GM10847 (cell line): ENCODE measurements at regions not wholly inside any gene's neighbourhood (a gene's known extent, or its start where the extent isn't known, plus 50 kb on each side); places are given as distances from the start of the nearest gene placed in this dataset.

Experiments used
- POLR2A ChIP-seq: IDR thresholded peaks from 2 replicates; pipeline ENCODE4 v1.6.1; 2011; ENCODE audit not compliant: insufficient read length; ENCODE audit errors: extremely low read depth

DNA sequence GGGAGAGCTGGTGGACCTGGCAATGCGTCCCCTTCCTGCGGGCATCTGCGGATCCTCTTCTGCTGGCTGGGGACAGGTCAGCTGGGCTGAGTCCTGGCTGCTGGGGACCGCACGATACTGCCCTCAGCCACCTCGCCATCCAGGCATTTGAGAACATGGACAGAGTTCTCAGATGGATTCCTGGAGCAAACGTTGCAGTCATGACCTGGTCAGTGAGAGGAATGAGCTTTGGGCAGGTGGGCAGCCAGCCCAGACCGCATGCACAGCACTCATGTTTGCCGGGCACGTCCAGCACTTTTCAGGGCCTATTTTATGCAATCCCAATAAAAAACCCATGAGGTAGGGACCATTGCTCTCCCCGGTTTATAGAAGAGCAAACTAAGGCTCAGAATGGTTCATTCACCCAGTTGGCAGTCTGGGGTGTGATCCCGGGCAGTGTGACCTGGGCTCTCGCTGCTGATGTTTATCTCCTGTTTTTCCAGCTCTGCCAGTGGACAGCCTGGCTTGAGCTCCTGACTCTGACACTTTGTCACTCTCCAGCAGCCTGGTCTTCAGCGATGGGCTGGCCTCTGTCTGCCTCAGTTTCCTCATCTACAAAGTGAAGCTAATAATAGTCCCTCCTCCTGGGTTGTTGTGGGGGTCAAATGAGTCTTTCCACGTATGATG, 294.7 kb downstream of the IRF8 start:
- TF ChIP-seq POLR2A, result no peak

DNA sequence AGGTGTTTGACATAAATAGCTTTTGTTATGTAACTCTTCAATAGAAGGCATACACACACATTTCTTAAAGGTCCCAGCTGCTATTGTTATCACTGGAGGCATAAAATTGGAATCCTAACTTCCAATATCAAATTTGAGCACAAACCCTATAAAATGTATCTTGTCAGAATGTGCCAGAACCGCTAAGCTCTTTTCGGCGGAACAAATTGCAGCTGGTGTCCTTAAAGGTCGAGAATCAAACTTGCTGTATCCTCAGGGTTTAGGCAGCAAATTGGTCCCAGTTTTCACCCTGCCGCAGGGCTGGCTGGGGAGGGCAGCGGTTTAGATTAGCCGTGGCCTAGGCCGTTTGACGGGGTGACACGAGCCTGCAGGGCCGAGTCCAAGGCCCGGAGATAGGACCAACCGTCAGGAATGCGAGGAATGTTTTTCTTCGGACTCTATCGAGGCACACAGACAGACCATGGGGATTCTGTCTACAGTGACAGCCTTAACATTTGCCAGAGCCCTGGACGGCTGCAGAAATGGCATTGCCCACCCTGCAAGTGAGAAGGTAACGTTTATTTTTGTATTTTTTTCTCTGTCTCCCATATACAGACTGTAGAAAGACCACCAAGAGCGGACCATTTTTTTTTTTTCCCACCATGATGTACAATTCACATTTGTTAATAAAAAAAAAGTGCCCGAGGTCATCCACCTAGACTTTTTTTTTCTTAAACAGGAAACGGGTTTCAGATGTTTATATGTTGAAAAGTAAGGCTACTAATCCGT, 297.1 kb downstream of the IRF8 start:
- no peak for TF ChIP-seq POLR2A

GRCh38 chr16:86196687-86197391, 297.9 kb downstream of the IRF8 start:
- no peak for TF ChIP-seq POLR2A

GRCh38 chr16:86198206-86199118, 299.5 kb downstream of the IRF8 start:
- no peak for TF ChIP-seq POLR2A

DNA sequence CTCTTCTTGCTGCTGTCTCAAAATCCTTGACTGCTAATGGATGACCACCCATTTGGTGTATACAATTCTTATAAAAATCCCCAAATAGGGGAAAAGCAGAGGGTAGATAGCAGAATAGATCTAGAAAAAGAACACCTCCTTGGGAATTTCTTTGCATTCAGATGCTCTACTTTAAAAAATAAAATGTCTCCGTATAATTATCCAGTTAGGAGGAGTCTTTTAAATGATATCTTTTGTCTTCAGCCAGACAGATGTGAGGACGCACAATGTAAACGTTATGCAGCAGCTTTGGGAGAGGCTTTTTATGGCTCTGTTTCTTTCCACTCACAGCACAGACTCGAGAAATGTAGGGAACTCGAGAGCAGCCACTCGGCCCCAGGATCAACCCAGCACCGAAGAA, 300.2 kb downstream of the IRF8 start:
- no peak for TF ChIP-seq POLR2A

- no peak for TF ChIP-seq POLR2A
Observed at GRCh38 chr16:86199871-86200695, 301.1 kb downstream of the IRF8 start.

DNA sequence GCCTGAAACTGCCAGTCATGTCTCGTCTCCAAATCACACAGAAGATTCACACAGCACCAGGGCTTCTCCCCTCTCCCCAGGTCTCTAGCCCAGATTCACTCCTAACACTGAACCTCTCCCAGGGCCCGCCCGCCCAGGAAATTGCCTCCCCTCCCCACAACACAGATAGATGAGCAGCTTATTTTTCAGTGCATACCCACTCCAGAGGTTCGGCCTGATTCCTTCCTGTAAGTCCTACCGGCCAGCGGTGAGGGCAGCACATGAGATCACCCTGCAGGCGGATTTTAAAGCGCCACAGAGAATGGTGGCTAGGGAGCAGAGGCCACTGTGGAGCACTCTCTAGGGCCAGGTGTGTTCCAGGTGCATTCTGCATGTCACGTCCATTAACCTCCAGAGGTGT, 301.8 kb downstream of the IRF8 start:
- no peak for TF ChIP-seq POLR2A

DNA sequence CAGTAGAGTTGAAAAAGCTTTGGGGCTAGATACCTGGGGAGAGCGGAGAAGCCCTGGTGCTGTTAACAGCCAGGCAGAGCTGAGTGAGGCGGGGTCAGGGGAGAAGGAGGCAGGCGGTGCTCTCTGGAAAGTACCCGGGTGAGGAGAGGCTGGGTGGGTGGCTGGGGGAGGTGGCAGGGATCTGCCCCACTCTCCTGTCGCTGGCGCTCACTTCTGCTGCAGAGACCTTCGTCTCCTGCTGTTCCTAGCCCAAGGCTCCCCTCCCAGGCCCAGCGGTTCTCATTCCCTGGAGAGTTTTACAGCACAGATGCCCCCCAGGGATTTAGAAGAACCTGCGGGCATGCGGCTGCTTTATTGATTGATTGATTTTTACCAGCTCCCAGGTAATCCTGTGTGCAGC, 302.8 kb downstream of the IRF8 start:
- TF ChIP-seq POLR2A, result no peak

- no peak for TF ChIP-seq POLR2A
Observed at GRCh38 chr16:86202267-86202666, 303.3 kb downstream of the IRF8 start.

GRCh38 chr16:86202760-86203426, 303.9 kb downstream of the IRF8 start:
- no peak for TF ChIP-seq POLR2A

- no peak for TF ChIP-seq POLR2A
Observed at GRCh38 chr16:86203557-86204275, 304.8 kb downstream of the IRF8 start.

DNA sequence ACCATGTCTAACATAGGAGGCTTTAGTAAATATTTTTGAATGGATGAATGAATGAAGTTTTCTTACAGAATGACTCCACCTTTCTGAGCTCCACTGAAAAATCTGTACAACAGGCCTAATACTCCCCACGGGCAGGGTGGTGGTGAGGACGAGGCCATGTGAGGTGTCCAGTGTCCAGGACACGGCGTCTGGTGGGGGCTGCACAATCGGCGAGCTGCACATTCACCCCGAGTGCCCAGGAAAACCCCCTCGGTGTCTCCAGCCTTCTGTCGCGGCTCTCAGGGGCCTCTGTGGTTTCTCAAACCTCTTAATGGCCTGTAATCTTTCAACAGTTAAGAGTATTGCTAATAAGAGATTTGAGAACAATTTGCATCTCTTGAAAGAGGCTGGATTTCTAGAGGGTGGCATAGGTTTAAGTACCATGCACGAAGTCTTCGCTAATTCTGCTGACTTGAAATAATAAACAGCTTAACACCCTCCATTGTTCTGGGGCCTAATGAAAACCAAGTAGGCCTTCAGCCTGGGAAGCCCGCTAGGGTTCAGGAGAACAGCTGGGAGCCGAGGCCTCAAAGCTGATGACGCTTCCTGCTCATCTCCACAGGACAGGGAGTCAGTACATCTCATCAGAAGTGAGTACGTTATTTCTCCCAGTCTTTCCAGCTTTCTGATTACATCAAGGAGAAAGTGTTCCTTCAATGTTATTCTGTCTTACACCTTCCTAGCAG, 304.6 kb upstream of the FOXF1 start:
- TF ChIP-seq POLR2A, result no peak

DNA sequence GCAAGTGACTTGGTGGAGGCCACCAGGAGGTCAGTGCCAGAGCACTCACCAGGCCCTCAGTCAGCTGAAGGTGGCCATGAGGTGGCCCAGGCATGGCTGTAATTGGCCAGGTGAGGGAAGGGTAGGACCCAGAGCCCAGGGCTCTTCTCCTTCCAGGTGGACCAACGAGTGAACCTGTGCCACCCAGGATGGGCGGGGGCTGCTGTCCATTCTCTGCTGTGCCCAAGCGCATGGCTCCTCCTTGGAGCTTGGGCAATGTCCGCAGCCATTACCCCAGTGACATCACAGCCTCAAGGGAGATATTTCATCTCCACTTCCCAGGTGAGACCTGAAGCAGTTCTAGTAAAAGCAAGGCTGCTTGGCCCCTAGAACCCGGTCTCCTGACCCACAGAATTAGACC, 303.0 kb upstream of the FOXF1 start:
- TF ChIP-seq POLR2A, result no peak

DNA sequence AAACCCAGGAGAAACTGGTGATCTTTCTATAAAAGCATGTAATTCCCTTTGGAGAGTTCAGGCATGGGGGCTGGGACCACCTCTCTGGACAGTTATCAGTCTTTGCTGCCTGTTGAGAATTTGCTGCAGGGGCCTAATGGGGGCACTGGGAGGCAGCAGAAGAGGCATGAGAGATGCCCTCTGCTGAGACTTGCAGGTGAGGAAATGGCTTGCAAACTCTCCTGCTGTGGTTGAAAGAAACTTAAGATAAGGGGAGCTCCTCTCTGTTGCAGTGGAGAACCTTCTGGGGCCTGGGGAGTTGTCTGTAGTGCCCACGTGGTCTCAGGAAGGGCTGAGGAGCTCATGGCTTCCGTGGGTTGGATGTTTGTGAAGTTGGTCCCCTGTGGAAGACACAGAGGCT, 301.1 kb upstream of the FOXF1 start:
- no peak for TF ChIP-seq POLR2A
